A673 (cell line): ENCODE measurements at regions not wholly inside any gene's neighbourhood (a gene's known extent, or its start where the extent isn't known, plus 50 kb on each side); places are given as distances from the start of the nearest gene placed in this dataset.

Source experiments
- BruUV-seq: library from RNA; stranded (reverse); fragments of 400-500 nt; replicated peaks from 2 replicates; lab custom pipeline; 2021; lab: Mats Ljungman, UMichigan
- CTCF ChIA-PET: fragments of 300-600 bp; sonication (Branson Sonifier 250); formaldehyde crosslinking; loops from one replicate; lab custom pipeline; 2022; ENCODE audit warnings: antibody characterized with exemption; lab: Charles Lee
- POLR2A ChIA-PET: fragments of 300-600 bp; sonication (Branson Sonifier 250); formaldehyde crosslinking; loops from one replicate; lab custom pipeline; 2022; ENCODE audit warnings: antibody characterized with exemption; ENCODE audit not compliant: low non-redundant PET; lab: Charles Lee
- DNase-seq: peaks from one replicate; pipeline ENCODE4 v3.0.0-alpha.2; 2015; ENCODE audit warnings: low spot score
- H3K27ac ChIP-seq: fragments of 200-600 bp; sonication (generic); 2 replicates; pipeline ENCODE4 v1.5.1; 2016; ENCODE audit warnings: mixed run types, low read depth, mild to moderate bottlenecking, mixed read lengths, antibody characterized with exemption, low read length; ENCODE audit not compliant: poor library complexity, severe bottlenecking
- H3K27me3 ChIP-seq: fragments of 200-600 bp; sonication (generic); replicated peaks from 2 replicates; pipeline ENCODE4 v1.6.1; 2017; ENCODE audit warnings: mixed run types, low read depth, mild to moderate bottlenecking, mixed read lengths, antibody characterized with exemption, low read length; ENCODE audit not compliant: insufficient read depth, poor library complexity
- H3K36me3 ChIP-seq: fragments of 200-600 bp; sonication (generic); 2 replicates; pipeline ENCODE4 v1.6.1; 2016; ENCODE audit warnings: mixed run types, mild to moderate bottlenecking, mixed read lengths, antibody characterized with exemption, low read length; ENCODE audit not compliant: insufficient read depth, poor library complexity, severe bottlenecking
- H3K4me1 ChIP-seq: fragments of 200-600 bp; sonication (generic); 2 replicates; pipeline ENCODE4 v1.6.1; 2017; ENCODE audit warnings: mixed run types, mild to moderate bottlenecking, mixed read lengths, antibody characterized with exemption, low read length; ENCODE audit not compliant: insufficient read depth, poor library complexity, severe bottlenecking
- H3K4me3 ChIP-seq: fragments of 200-600 bp; sonication (generic); 2 replicates; pipeline ENCODE4 v1.5.1; 2016; ENCODE audit warnings: low read depth, mixed run types, mild to moderate bottlenecking, mixed read lengths, low read length; ENCODE audit not compliant: poor library complexity, severe bottlenecking
- H3K9me3 ChIP-seq: fragments of 200-600 bp; sonication (generic); 2 replicates; pipeline ENCODE4 v1.6.1; 2016; ENCODE audit warnings: mixed run types, low read depth, mild to moderate bottlenecking, mixed read lengths, antibody characterized with exemption, low read length; ENCODE audit not compliant: poor library complexity, severe bottlenecking
- CTCF ChIP-seq: fragments of 300-800, 200-600 bp; sonication (generic); conservative IDR thresholded peaks from 2 replicates; pipeline ENCODE4 v1.5.1; 2017; ENCODE audit warnings: low read depth, mild to moderate bottlenecking, antibody characterized with exemption, low read length, moderate library complexity, mixed read lengths
- EZH2 ChIP-seq: fragments of 200-600 bp; sonication (generic); IDR thresholded peaks from 2 replicates; pipeline ENCODE4 v1.6.1; 2017; ENCODE audit warnings: borderline replicate concordance, low read depth, mild to moderate bottlenecking, mixed read lengths, antibody characterized with exemption, low read length; ENCODE audit not compliant: poor library complexity, severe bottlenecking
- intact Hi-C: fragments of 100-400 bp; cut with micrococcal nuclease; formaldehyde crosslinking; loops from one replicate; pipeline ENCODE4 v1.10.0; 2022; ENCODE audit not compliant: unreplicated experiment

GRCh38 chr3:194030372-194030771 is 105.6 kb upstream of the HES1 start:
- no peak for TF ChIP-seq EZH2
- no peak for TF ChIP-seq CTCF
- CTCF ChIA-PET, result interaction anchor here (0.5 kb wide), 1 partner anchor 8 kb away, joined by 5 read pairs; no protein-coding TSS in a partner anchor
- Histone ChIP-seq H3K4me1 (no peaks in the 10 kb centered on the region), H3K27ac (no peak overlapping the region), H3K36me3 (no peaks in the 10 kb centered on the region), H3K4me3 (no peak overlapping the region), H3K9me3 (no peaks in the 10 kb centered on the region), H3K27me3 (no peaks in the 10 kb centered on the region)
- no peak for DNase-seq
- BruUV-seq, result no TSS peak
- POLR2A ChIA-PET, result no interaction called here
- intact Hi-C loops, result no loop called here

- CTCF ChIA-PET, result no interaction called here
- Histone ChIP-seq H3K9me3 (no peaks in the 10 kb centered on the region), H3K4me1 (no peaks in the 10 kb centered on the region), H3K27ac (no peak overlapping the region), H3K27me3 (no peaks in the 10 kb centered on the region), H3K4me3 (no peak overlapping the region), H3K36me3 (no peaks in the 10 kb centered on the region)
- no peak for DNase-seq
- intact Hi-C loops, result no loop called here
- POLR2A ChIA-PET, result no interaction called here
- TF ChIP-seq CTCF (no peak), EZH2 (no peak)
- BruUV-seq, result no TSS peak
Measured at GRCh38 chr3:194031349-194031748, 104.6 kb upstream of the HES1 start.

- no peaks in the 10 kb centered on the region for H3K4me1 ChIP-seq
- no peak overlapping the region for H3K27ac ChIP-seq
- H3K27me3 ChIP-seq, result no peaks in the 10 kb centered on the region
- POLR2A ChIA-PET, result no interaction called here
- intact Hi-C loops, result no loop called here
- H3K4me3 ChIP-seq, result no peak overlapping the region
- TF ChIP-seq CTCF (no peak), EZH2 (no peak)
- H3K36me3 ChIP-seq, result no peaks in the 10 kb centered on the region
- no TSS peak for BruUV-seq
- H3K9me3 ChIP-seq, result no peaks in the 10 kb centered on the region
- no peak for DNase-seq
- CTCF ChIA-PET, result no interaction called here
Measured at GRCh38 chr3:194031867-194032635, 103.9 kb upstream of the HES1 start.
